Motor neuron (in vitro differentiated cells): ENCODE measurements at regions not wholly inside any gene's neighbourhood (a gene's known extent, or its start where the extent isn't known, plus 50 kb on each side); places are given as distances from the start of the nearest gene placed in this dataset.
"Not testable (repeated sequence)": the region's sequence is repeated elsewhere in the genome, so short reads cannot be mapped to it uniquely, and the experiment has no call there.

Source experiments
- ATAC-seq, 8 experiments: fragments of 200-7000 bp; cut with Tn5 transposase; replicated peaks in 6 of 8; 2 replicates each; pipeline ENCODE4 v1.8.0; 2021; ENCODE audit warnings: mild to moderate bottlenecking in 8 of 8, moderate library complexity in 8 of 8
- H3K27ac ChIP-seq, 2 donors: fragments of 250-450 bp; sonication (Bioruptor Pico); 2 replicates each; pipeline ENCODE4 v1.9.0; 2021; ENCODE audit warnings: antibody characterized with exemption in 2 of 2, mild to moderate bottlenecking in 2 of 2, moderate library complexity in 1 of 2
- H3K4me1 ChIP-seq, 2 donors: fragments of 250-450 bp; sonication (Bioruptor Pico); replicated peaks in 1 of 2; 2 replicates each; pipeline ENCODE4 v1.6.1; 2021; ENCODE audit warnings: antibody characterized with exemption in 2 of 2, mild to moderate bottlenecking in 2 of 2, moderate library complexity in 1 of 2
- H3K4me3 ChIP-seq, 5 donors: fragments of 250-450 bp; sonication (Bioruptor Pico); 2 replicates each; pipeline ENCODE4 v1.9.0; 2021; ENCODE audit warnings: antibody characterized with exemption in 5 of 5, mild to moderate bottlenecking in 5 of 5, moderate library complexity in 4 of 5
- WGBS, 10 experiments: fragments of 450-650 bp; shearing (Covaris generic); methylation state at CpG; one replicate each; pipeline ENCODE4 v1.0.0; 2022; 5-methylcytosine and 5-hydroxymethylcytosine counted together
- in situ Hi-C, 9 experiments: fragments of 400-800 bp; cut with MboI; loops; one replicate each; pipeline ENCODE4 v1.15.0; 2021; ENCODE audit warnings: low sequenced_read_pairs in 9 of 9, low pct_unique_long_range_greater_than_20kb in 2 of 9; ENCODE audit not compliant: unreplicated experiment in 9 of 9

GRCh38 chr13:71242201-71242600, 624.8 kb downstream of the DACH1 start:
- H3K4me1 ChIP-seq = peaks cover 3 to 5% of the 10 kb centered on the region in 2 donors
- WGBS, 10 experiments = 0 to 62% (median 41%) methylated on average over 2 to 4 of the region's 4 CpGs; no CpG with 5 or more reads in 4 of the 10 experiments
- peak in 6 of 8 experiments; percentile 68 to 90 (median 86) for ATAC-seq
- in situ Hi-C loops = no loop called here
- H3K27ac ChIP-seq = no peak overlapping the region
- H3K4me3 ChIP-seq = no peak overlapping the region

GRCh38 chr13:71240911-71241310, 626.1 kb downstream of the DACH1 start:
- ATAC-seq = peak in 3 of 8 experiments; percentile 56 to 78 (median 67)

DNA sequence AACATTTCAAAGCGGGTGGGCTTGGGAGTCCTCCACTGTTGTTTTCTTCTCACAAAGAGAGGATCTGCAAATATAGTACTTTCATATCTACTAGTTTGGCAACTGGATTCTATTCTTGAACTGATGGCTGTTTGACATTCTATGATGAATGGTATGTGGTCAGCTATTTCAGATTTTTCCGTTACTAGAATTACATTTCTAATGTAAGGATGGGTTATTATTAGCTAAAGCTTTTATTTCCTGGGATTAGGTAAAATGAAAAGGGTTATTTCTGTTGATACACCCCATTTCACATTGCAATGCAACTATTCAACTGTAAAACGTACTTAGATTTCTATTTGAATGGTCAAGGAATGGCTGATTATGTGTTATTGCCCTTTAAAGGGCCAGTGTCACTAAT, 629.7 kb downstream of the DACH1 start:
- in situ Hi-C loops = no loop called here
- ATAC-seq = no peak
- no peak overlapping the region for H3K27ac ChIP-seq
- H3K4me3 ChIP-seq = no peak overlapping the region
- 0 to 88% (median 64%) methylated on average over 1 to 3 of the region's 3 CpGs for WGBS, 10 experiments
- peaks cover under 1 to 2% of the 10 kb centered on the region in 2 donors for H3K4me1 ChIP-seq

More at GRCh38 chr13:71240911-71241310, 626.1 kb downstream of the DACH1 start:
- WGBS, 10 experiments = 0 to 80% (median 40%) methylated on average over 1 of the region's 1 CpG; no CpG with 5 or more reads in 1 of the 10 experiments
- in situ Hi-C loops = no loop called here
- no peak overlapping the region for H3K4me3 ChIP-seq
- peaks cover 3 to 5% of the 10 kb centered on the region in 2 donors for H3K4me1 ChIP-seq
- H3K27ac ChIP-seq = no peak overlapping the region

- in situ Hi-C loops = no loop called here
- Histone ChIP-seq H3K4me1 (peaks cover 9 to 30% of the 10 kb centered on the region in 2 donors), H3K27ac (peak overlapping the region; percentile 3 to 44), H3K4me3 (peak overlapping the region in 1 of 5 donors; percentile 10)
- ATAC-seq = peak in 5 of 8 experiments; percentile 42 to 87 (median 63)
- WGBS, 10 experiments = 11 to 83% (median 38%) methylated on average over 2 to 8 of the region's 8 CpGs
These were observed 647.1 kb downstream of the DACH1 start for GRCh38 chr13:71219698-71220415.

DNA sequence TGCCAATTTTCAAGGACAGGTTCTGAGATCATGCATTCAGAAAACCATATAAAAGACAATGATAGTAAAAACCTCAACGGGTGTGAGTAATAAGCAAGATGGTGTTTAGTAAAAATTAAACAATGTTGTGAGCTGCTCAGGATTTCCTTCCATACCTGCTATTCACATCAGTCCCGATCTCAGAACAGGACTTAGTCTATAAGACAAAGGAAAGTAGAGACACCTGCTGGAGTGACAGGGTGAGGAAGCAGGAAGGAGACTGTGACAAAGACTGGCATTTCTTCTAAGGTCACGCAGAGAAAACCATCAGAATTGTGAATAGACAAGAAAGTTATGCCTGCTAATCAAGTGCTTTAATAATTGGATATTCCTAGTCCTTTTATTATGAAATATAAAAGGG, 648.0 kb downstream of the DACH1 start:
- WGBS, 10 experiments = 5 to 100% (median 49%) methylated on average over 1 to 3 of the region's 3 CpGs
- Histone ChIP-seq H3K4me3 (no peak overlapping the region), H3K27ac (no peak overlapping the region), H3K4me1 (peaks cover 9 to 34% of the 10 kb centered on the region in 2 donors)
- peak in 5 of 8 experiments; percentile 36 to 67 (median 62) for ATAC-seq
- in situ Hi-C loops = no loop called here

DNA sequence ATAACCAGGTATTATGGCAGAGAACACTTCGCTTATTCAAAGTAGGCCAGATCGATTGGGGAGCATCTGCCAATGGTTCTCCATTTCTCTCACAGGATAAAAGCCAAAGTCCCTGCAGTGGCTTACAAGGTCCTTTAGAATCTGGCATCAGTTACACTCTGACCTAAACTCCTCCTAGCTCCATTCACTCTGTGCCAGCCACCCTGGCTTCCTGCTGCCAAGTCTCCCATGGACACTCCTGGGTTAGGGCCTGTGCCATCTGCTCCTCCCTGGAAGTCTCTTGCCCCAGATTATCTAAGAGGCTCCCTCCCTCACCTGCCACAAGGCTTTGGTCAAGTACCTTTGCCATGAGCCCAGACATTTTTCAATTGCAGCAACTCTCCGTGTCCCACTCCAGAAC, 649.2 kb downstream of the DACH1 start:
- in situ Hi-C loops = no loop called here

GRCh38 chr13:71214821-71215220, 652.2 kb downstream of the DACH1 start:
- 38 to 100% (median 84%) methylated on average over 2 to 4 of the region's 4 CpGs; no CpG with 5 or more reads in 1 of the 10 experiments for WGBS, 10 experiments
- Histone ChIP-seq H3K27ac (no peak overlapping the region), H3K4me1 (peaks cover 8 to 24% of the 10 kb centered on the region in 2 donors), H3K4me3 (no peak overlapping the region)
- in situ Hi-C loops = no loop called here
- peak in 3 of 8 experiments; percentile 4 to 32 (median 27) for ATAC-seq

More for the DNA sequence above, 649.2 kb downstream of the DACH1 start:
- H3K27ac ChIP-seq = no peak overlapping the region
- 0 to 100% (median 88%) methylated on average over 1 to 3 of the region's 3 CpGs; no CpG with 5 or more reads in 2 of the 10 experiments for WGBS, 10 experiments
- no peak overlapping the region for H3K4me3 ChIP-seq
- peaks cover 9 to 37% of the 10 kb centered on the region in 2 donors for H3K4me1 ChIP-seq
- no peak for ATAC-seq

DNA sequence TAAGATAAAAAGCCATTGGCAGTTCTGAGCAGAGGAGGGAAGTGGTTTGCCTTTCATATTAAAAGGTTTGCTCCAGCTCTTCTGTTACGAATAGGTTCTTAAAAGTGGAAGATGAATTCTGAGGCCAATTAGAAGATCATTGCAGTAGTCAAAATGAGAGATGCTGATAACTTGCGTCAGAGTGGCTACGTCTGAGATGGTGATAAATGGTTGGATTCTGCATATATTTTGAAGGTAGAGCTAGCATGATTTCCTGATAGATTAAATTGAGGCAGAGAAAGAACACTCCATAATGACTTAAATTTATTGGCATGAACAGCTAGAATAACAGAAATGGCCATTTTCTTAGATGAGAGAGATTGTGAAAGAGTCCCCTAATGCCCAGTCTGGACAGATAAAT, 652.6 kb downstream of the DACH1 start:
- H3K4me3 ChIP-seq = no peak overlapping the region
- in situ Hi-C loops = no loop called here
- peak in 5 of 8 experiments; percentile 43 to 68 (median 58) for ATAC-seq
- peaks cover 3 to 19% of the 10 kb centered on the region in 2 donors for H3K4me1 ChIP-seq
- 9 to 80% (median 61%) methylated on average over 1 to 3 of the region's 3 CpGs for WGBS, 10 experiments
- no peak overlapping the region for H3K27ac ChIP-seq

DNA sequence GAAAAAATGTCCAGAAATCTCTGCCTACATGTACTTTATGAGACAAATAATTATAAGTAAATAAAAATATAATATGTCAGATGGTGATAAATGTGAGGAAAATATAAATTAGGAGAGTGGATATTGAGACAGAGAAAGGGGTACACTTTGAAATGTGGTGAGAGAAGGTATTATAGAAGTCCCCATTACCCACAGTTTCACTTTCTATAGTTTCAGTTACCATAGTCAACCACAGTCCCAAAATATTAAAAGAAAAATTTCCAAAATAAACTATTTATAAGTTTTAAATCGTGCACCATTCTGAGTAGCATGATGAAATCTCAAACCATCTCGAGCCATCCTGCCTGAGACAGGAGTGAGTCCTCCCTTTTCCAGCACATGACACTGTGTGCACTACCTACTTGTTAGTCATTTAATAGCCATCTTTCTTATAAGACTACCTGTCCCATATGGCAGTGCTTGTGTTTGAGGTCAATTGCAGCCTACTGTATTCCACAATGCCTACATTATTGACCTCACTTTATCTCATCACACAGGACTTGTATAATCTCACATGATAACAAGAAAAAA, 653.7 kb downstream of the DACH1 start:
- in situ Hi-C loops = no loop called here
- Histone ChIP-seq H3K4me3 (no peak overlapping the region), H3K4me1 (peaks cover 0 to 9% of the 10 kb centered on the region in 2 donors), H3K27ac (no peak overlapping the region)
- peak in 4 of 8 experiments; percentile 39 to 59 (median 52) for ATAC-seq
- 0 to 100% (median 64%) methylated on average over 1 to 2 of the region's 2 CpGs for WGBS, 10 experiments

- ATAC-seq = no peak
- in situ Hi-C loops = no loop called here
- H3K4me3 ChIP-seq = no peak overlapping the region
These were observed 656.1 kb downstream of the DACH1 start for GRCh38 chr13:71210861-71211260.

GRCh38 chr13:71209217-71209616, 657.8 kb downstream of the DACH1 start:
- 0 to 100% (median 80%) methylated on average over 1 to 2 of the region's 2 CpGs; no CpG with 5 or more reads in 1 of the 10 experiments for WGBS, 10 experiments
- no peak for ATAC-seq
- in situ Hi-C loops = no loop called here
- H3K4me3 ChIP-seq = no peak overlapping the region
- H3K27ac ChIP-seq = no peak overlapping the region
- peaks cover 0 to 3% of the 10 kb centered on the region in 2 donors for H3K4me1 ChIP-seq

More at GRCh38 chr13:71210861-71211260, 656.1 kb downstream of the DACH1 start:
- no peak overlapping the region for H3K27ac ChIP-seq
- peaks cover 0 to 7% of the 10 kb centered on the region in 2 donors for H3K4me1 ChIP-seq

- WGBS, 10 experiments = 71 to 100% (median 81%) methylated on average over 2 to 3 of the region's 7 CpGs; no CpG with 5 or more reads in 7 of the 10 experiments
- H3K4me1 ChIP-seq, H3K4me3 ChIP-seq, ATAC-seq, H3K27ac ChIP-seq: not testable (repeated sequence)
- in situ Hi-C loops = loop anchor here in 1 of 9 experiments (25.0 kb wide), 1 partner anchor 97 kb away; no protein-coding TSS in a partner anchor
These were observed 682.4 kb downstream of the DACH1 start for GRCh38 chr13:71184583-71184982.

GRCh38 chr13:71183352-71183751, 683.7 kb downstream of the DACH1 start:
- not testable (repeated sequence) for H3K4me1 ChIP-seq, ATAC-seq, H3K27ac ChIP-seq, H3K4me3 ChIP-seq
- in situ Hi-C loops = loop anchor here in 1 of 9 experiments (25.0 kb wide), 1 partner anchor 96 kb away; no protein-coding TSS in a partner anchor
- WGBS, 10 experiments = 0 to 100% (median 46%) methylated on average over 1 of the region's 1 CpG; no CpG with 5 or more reads in 2 of the 10 experiments
